ENCODE measurements at regions not wholly inside any gene's neighbourhood (a gene's known extent, or its start where the extent isn't known, plus 50 kb on each side); places are given as distances from the start of the nearest gene placed in this dataset.

DNA sequence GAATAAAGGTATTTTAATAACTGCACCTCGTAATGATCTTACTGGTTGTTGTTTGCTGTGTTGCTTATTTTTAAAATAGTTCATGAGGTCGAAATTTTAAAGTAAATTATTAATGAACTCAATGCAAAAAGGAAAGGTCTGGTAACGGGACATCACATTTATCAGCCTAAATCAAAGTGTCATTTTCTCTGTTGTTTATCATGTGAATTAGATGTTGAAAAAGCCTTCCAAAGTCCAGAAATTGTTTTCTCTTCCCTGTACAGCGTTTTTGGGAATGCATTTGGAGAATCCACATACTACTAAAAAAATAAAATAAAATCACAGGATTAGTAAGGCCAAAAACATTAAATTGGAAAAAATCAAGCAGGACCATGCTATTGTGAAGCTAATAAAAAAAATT, 339.2 kb upstream of the NECTIN3 start:
- TF ChIP-seq, protein P1, sequence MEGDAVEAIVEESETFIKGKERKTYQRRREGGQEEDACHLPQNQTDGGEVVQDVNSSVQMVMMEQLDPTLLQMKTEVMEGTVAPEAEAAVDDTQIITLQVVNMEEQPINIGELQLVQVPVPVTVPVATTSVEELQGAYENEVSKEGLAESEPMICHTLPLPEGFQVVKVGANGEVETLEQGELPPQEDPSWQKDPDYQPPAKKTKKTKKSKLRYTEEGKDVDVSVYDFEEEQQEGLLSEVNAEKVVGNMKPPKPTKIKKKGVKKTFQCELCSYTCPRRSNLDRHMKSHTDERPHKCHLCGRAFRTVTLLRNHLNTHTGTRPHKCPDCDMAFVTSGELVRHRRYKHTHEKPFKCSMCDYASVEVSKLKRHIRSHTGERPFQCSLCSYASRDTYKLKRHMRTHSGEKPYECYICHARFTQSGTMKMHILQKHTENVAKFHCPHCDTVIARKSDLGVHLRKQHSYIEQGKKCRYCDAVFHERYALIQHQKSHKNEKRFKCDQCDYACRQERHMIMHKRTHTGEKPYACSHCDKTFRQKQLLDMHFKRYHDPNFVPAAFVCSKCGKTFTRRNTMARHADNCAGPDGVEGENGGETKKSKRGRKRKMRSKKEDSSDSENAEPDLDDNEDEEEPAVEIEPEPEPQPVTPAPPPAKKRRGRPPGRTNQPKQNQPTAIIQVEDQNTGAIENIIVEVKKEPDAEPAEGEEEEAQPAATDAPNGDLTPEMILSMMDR (IDR thresholded peaks at IDR 0.05) = no peak
- TF ChIP-seq POLR2A (IDR thresholded peaks at IDR 0.05) = no peak
- TF ChIP-seq POLR2AphosphoS5 (IDR thresholded peaks at IDR 0.05) = no peak

Data from prostate gland (tissue), 2 donors.